ENCODE measurements at regions not wholly inside any gene's neighbourhood (a gene's known extent, or its start where the extent isn't known, plus 50 kb on each side); places are given as distances from the start of the nearest gene placed in this dataset.
"Not testable (repeated sequence)": the region's sequence is repeated elsewhere in the genome, so short reads cannot be mapped to it uniquely, and the experiment has no call there.

DNA sequence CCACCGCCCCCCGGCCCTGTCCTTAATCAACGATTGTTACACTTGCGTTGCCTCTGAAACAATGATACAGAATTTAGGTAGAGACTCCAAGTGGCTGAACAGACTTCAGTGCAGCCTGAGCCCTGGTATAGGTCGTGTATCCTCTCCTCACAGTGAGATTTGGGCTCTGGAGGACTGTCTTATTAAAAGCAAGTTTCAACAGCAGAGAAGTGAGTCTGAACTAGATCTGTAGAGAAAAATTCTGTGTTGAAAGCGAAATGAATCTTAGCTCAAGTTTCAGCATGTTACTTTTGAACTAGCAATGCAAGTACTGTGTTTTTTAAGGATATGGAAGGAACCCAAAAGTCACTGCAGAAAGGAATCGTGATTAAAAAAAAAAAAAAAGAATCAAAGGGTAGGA is 103.1 kb downstream of the HOXA1 start:
- H3K4me1 ChIP-seq (ENCODE audit: control insufficient read depth, insufficient read depth, low read length), result no peaks in the 10 kb centered on the region
- H3K36me3 ChIP-seq (ENCODE audit: control insufficient read depth, insufficient read depth, low read length), result no peaks in the 10 kb centered on the region

DNA sequence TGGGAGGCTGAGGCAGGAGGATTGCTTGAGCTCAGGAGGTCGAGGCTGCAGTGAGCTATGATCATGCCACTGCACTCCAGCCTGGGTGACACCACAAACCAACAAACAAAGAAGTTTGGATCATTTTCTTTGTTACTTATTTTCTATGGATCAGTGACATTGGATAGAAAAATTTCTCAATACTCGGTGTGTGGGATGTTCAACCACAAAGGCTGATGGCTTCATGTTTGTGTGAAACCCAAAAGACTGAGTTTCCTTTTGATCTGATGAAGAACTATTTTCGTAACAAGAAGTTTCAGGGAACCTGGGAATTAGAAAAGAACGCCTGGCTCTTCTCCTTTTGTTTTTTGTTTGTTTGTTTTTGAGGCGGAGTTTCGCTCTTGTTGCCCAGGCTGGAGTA is 104.0 kb downstream of the HOXA1 start:
- no peak overlapping the region for H3K27ac ChIP-seq (ENCODE audit: low read depth, low read length)
- no peaks in the 10 kb centered on the region for H3K4me1 ChIP-seq (ENCODE audit: control insufficient read depth, insufficient read depth, low read length)
- no peaks in the 10 kb centered on the region for H3K27me3 ChIP-seq (ENCODE audit: control insufficient read depth, insufficient read depth, low read length)
- no peaks in the 10 kb centered on the region for H3K9me3 ChIP-seq (ENCODE audit: control insufficient read depth, insufficient read depth, low read length)
- H3K4me3 ChIP-seq (ENCODE audit: low read depth, low read length), result no peak overlapping the region
- no peak for DNase-seq (ENCODE audit: low read depth in 4 of 6, low spot score in 6 of 6)
- H3K36me3 ChIP-seq (ENCODE audit: control insufficient read depth, insufficient read depth, low read length), result no peaks in the 10 kb centered on the region
- 100% methylated on average over 2 of the region's 6 CpGs for WGBS (ENCODE audit: insufficient coverage)

More for the DNA sequence above, 103.1 kb downstream of the HOXA1 start:
- H3K27ac ChIP-seq (ENCODE audit: low read depth, low read length), result no peak overlapping the region
- no peak for DNase-seq (ENCODE audit: low read depth in 4 of 6, low spot score in 6 of 6)
- no peaks in the 10 kb centered on the region for H3K9me3 ChIP-seq (ENCODE audit: control insufficient read depth, insufficient read depth, low read length)
- 92% methylated on average over 6 of the region's 7 CpGs for WGBS (ENCODE audit: insufficient coverage)
- H3K27me3 ChIP-seq (ENCODE audit: control insufficient read depth, insufficient read depth, low read length), result no peaks in the 10 kb centered on the region
- H3K4me3 ChIP-seq (ENCODE audit: low read depth, low read length), result no peak overlapping the region

DNA sequence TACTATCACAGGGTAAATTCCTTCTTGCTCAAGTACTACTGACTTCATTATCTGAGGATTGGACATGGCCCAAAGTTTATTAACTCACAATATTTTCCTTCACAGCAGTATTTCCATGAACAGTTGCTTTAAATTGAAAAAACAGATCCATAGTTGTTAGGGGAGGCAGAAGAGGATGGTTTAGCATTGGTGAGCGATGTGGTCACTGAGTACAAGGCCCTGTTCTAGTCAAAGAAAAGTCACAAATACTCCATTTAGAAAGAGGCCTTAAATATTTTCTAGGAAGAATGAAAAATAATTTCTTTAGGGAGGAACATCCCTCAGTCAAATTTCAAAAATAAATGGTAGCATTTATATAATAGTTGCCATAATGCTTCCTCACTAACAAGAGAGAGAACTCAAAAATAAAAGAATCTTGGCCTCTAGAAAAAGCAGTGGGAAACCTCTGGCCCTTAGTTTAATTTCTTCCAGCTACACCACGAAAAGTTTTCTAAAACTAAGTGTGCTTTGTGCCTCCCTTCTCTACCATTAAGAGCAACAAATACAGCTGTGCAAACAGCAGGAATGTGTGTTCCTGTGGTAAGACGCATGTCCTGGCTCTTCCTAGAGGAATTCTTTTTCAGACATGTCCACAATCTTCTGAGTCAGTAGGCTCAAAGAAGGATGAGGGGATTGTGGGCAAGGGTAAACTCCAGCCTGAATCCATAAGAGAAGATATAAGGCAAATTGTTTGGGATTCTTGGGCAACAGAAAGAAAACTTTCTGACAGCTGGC is 105.7 kb downstream of the HOXA1 start:
- no peaks in the 10 kb centered on the region for H3K27me3 ChIP-seq (ENCODE audit: control insufficient read depth, insufficient read depth, low read length)
- no peaks in the 10 kb centered on the region for H3K4me1 ChIP-seq (ENCODE audit: control insufficient read depth, insufficient read depth, low read length)
- H3K36me3 ChIP-seq (ENCODE audit: control insufficient read depth, insufficient read depth, low read length), result no peaks in the 10 kb centered on the region
- no peaks in the 10 kb centered on the region for H3K9me3 ChIP-seq (ENCODE audit: control insufficient read depth, insufficient read depth, low read length)
- peak overlapping the region; percentile 64 for H3K27ac ChIP-seq (ENCODE audit: low read depth, low read length)
- 50% methylated on average over 1 of the region's 3 CpGs for WGBS (ENCODE audit: insufficient coverage)
- peak in 4 of 6 donors; percentile 4 to 54 (median 7) for DNase-seq (ENCODE audit: low read depth in 4 of 6, low spot score in 6 of 6)
- H3K4me3 ChIP-seq (ENCODE audit: low read depth, low read length), result no peak overlapping the region

DNA sequence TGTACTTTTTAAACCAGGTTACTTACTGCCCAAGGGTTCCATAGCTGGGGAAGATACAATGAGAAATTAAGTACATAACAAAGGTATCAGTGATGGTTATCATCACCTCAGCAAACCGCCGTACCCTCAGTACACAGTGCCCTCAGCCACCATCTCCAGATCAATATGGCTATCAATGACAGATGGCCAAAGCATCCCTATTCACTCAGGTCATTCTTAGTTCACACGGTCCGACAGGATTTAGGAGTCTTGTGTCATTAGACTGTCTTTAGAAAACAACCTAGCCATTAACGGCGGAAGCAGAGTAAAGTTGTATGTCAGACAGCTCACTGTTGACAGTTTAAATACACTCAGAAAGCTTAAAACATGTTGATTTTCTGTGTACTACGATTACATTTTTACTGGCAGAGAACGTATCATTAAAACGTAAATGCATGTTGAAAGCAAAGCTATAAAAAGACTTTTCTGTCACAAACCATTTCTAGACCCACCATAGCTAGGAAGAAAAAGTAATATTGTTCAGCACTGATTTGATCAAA is 106.9 kb downstream of the HOXA1 start:
- Histone ChIP-seq H3K4me3 (ENCODE audit: low read depth, low read length) (no peak overlapping the region), H3K27ac (ENCODE audit: low read depth, low read length) (no peak overlapping the region), H3K27me3 (ENCODE audit: control insufficient read depth, insufficient read depth, low read length) (no peaks in the 10 kb centered on the region), H3K9me3 (ENCODE audit: control insufficient read depth, insufficient read depth, low read length) (no peaks in the 10 kb centered on the region), H3K4me1 (ENCODE audit: control insufficient read depth, insufficient read depth, low read length) (no peaks in the 10 kb centered on the region), H3K36me3 (ENCODE audit: control insufficient read depth, insufficient read depth, low read length) (no peaks in the 10 kb centered on the region)
- 50% methylated on average over 2 of the region's 9 CpGs for WGBS (ENCODE audit: insufficient coverage)
- no peak for DNase-seq (ENCODE audit: low read depth in 4 of 6, low spot score in 6 of 6)

DNA sequence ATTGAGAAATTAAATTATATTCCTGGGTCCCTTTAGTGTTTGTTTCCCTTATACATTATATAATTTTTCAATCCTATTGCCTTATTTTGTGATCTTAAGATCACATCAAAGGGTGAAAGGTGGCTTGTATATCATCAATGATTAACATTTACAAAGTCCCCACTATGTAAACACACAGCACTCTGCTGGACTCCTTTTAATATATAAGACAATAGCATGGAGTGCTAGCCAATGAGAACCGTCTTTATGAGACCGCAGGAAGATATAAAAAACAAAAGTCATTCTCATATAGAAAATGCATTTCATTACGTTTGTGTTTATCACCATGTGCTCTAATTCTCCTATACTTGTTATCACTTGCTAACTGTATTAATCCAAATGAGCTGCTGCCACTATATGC is 108.5 kb downstream of the HOXA1 start:
- Histone ChIP-seq H3K27ac (ENCODE audit: low read depth, low read length) (no peak overlapping the region), H3K4me3 (ENCODE audit: low read depth, low read length) (no peak overlapping the region), H3K27me3 (ENCODE audit: control insufficient read depth, insufficient read depth, low read length) (no peaks in the 10 kb centered on the region), H3K36me3 (ENCODE audit: control insufficient read depth, insufficient read depth, low read length) (no peaks in the 10 kb centered on the region), H3K9me3 (ENCODE audit: control insufficient read depth, insufficient read depth, low read length) (no peaks in the 10 kb centered on the region), H3K4me1 (ENCODE audit: control insufficient read depth, insufficient read depth, low read length) (no peaks in the 10 kb centered on the region)
- WGBS (ENCODE audit: insufficient coverage), result 75% methylated on average over 1 of the region's 3 CpGs
- DNase-seq (ENCODE audit: low read depth in 4 of 6, low spot score in 6 of 6), result no peak

DNA sequence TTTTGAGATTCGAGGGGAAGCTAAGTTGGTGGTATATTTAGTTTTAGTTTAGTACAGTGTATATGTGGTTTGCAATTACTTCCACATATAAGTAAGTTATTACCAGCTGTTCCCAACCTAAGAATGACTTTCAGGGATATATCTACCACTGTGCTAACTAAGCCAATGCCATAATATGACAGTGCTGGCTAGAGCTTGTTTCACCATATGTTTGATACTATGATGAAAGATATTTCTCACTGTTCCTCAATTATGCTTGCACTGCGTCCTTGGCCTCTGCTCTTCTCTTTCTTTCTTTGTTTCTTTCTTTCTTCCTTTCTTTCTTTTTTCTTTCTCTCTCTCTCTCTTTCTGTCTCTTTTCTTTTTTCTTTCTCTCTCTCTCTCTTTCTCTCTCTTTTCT is 113.8 kb upstream of the SKAP2 start:
- WGBS (ENCODE audit: insufficient coverage), result 75% methylated on average over 1 of the region's 2 CpGs
- Histone ChIP-seq H3K4me1 (ENCODE audit: control insufficient read depth, insufficient read depth, low read length) (no peaks in the 10 kb centered on the region), H3K36me3 (ENCODE audit: control insufficient read depth, insufficient read depth, low read length) (no peaks in the 10 kb centered on the region), H3K4me3 (ENCODE audit: low read depth, low read length) (no peak overlapping the region), H3K27me3 (ENCODE audit: control insufficient read depth, insufficient read depth, low read length) (no peaks in the 10 kb centered on the region), H3K9me3 (ENCODE audit: control insufficient read depth, insufficient read depth, low read length) (no peaks in the 10 kb centered on the region), H3K27ac (ENCODE audit: low read depth, low read length) (no peak overlapping the region)
- DNase-seq (ENCODE audit: low read depth in 4 of 6, low spot score in 6 of 6), result no peak

DNA sequence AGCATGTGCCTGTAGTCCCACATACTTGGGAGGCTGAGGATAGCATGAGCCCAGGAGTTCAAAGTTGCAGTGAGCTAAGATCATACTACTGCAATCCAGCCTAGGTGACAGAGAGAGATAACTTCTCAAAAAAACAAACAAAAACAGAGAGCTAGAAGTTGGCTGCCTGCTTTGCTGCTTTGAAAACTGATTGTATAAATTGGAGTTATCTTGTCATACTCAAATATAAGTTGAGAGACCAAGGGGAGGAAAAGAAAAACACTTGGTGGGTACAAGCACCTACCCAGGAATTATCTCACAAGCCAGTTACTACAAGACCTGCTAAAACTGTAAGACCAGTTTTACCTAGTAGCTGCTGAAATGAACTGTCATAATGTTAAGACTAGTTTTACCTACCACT is 112.5 kb upstream of the SKAP2 start:
- no peak overlapping the region for H3K27ac ChIP-seq (ENCODE audit: low read depth, low read length)
- H3K4me3 ChIP-seq (ENCODE audit: low read depth, low read length), result no peak overlapping the region
- no peaks in the 10 kb centered on the region for H3K36me3 ChIP-seq (ENCODE audit: control insufficient read depth, insufficient read depth, low read length)
- H3K4me1 ChIP-seq (ENCODE audit: control insufficient read depth, insufficient read depth, low read length), result no peaks in the 10 kb centered on the region
- no peaks in the 10 kb centered on the region for H3K9me3 ChIP-seq (ENCODE audit: control insufficient read depth, insufficient read depth, low read length)
- H3K27me3 ChIP-seq (ENCODE audit: control insufficient read depth, insufficient read depth, low read length), result no peaks in the 10 kb centered on the region
- no peak for DNase-seq (ENCODE audit: low read depth in 4 of 6, low spot score in 6 of 6)

DNA sequence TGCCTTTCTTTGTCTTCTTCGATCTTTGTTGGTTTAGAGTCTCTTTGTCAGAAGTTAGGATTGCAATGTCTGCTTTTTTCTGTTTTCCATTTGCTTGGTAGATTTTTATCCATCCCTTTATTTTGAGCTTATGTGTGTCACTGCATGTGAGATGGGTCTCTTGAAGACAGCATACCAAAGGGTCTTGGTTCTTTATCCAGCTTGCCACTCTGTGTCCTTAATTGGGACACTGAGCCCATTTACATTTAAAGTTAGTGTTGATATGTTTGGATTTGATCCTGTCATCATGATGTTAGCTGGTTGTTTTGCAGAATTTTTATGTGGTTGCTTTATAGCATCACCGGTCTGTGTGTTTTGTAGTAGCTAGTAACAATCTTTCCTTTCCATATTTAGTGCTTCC is 107.5 kb upstream of the SKAP2 start:
- not testable (repeated sequence) for H3K9me3 ChIP-seq (ENCODE audit: control insufficient read depth, insufficient read depth, low read length); H3K27me3 ChIP-seq (ENCODE audit: control insufficient read depth, insufficient read depth, low read length); H3K4me1 ChIP-seq (ENCODE audit: control insufficient read depth, insufficient read depth, low read length); DNase-seq (ENCODE audit: low read depth in 4 of 6, low spot score in 6 of 6); H3K4me3 ChIP-seq (ENCODE audit: low read depth, low read length); H3K27ac ChIP-seq (ENCODE audit: low read depth, low read length); H3K36me3 ChIP-seq (ENCODE audit: control insufficient read depth, insufficient read depth, low read length)
- WGBS (ENCODE audit: insufficient coverage), result no CpG with 5 or more reads among the region's 2 CpGs

DNA sequence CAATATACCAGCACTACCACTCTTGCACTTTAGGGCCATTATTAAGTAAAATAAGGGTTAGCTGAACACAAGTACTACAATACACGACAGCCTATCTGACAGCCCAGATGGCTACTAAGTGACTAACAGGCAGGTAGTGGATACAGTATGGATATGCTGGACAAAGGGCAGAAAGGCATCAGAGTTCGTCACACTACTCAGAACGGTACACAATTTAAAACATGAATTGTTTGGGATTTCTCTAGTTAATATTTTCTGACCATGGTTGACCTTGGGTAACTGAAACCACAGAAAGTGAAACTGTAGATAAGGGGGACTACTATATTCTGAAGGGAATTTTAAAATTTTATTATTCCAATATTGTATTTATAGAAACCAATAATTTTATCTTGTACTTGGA is 101.3 kb upstream of the SKAP2 start:
- Histone ChIP-seq H3K36me3 (ENCODE audit: control insufficient read depth, insufficient read depth, low read length) (no peaks in the 10 kb centered on the region), H3K27ac (ENCODE audit: low read depth, low read length) (no peak overlapping the region), H3K9me3 (ENCODE audit: control insufficient read depth, insufficient read depth, low read length) (no peaks in the 10 kb centered on the region), H3K27me3 (ENCODE audit: control insufficient read depth, insufficient read depth, low read length) (no peaks in the 10 kb centered on the region), H3K4me1 (ENCODE audit: control insufficient read depth, insufficient read depth, low read length) (no peaks in the 10 kb centered on the region), H3K4me3 (ENCODE audit: low read depth, low read length) (no peak overlapping the region)
- DNase-seq (ENCODE audit: low read depth in 4 of 6, low spot score in 6 of 6), result no peak
- WGBS (ENCODE audit: insufficient coverage), result no CpG with 5 or more reads among the region's 3 CpGs

DNA sequence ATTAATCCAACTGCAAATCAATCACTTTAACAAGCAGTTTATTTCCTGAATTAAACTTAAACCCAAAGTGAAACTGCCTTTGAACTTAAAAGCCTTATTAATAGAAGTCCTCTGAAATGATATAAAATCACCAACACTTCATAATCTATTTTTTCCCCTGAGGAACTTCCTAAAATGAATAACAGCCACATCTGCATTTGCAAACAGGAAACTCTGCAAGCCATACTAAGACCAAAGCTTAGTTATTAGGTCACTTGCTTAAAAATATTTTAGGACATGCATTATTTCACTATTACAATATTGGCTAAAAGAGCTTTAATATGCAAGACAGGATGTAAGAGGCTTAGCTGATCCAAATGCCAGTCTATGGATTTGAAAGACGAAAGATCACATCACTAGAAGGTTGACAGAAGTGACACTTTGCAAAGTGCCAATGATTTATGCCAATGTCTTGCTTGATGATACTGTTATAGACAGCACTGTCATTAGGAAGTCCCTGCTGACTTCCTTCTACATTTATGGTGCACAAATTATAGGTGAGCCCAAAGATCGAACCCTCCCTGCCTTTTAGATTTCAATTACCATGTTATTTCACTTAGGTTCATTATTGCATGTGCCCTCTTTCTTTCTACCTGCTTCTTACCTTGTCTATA is 99.9 kb upstream of the SKAP2 start:
- Histone ChIP-seq H3K4me3 (ENCODE audit: low read depth, low read length) (no peak overlapping the region), H3K27ac (ENCODE audit: low read depth, low read length) (no peak overlapping the region), H3K4me1 (ENCODE audit: control insufficient read depth, insufficient read depth, low read length) (no peaks in the 10 kb centered on the region), H3K36me3 (ENCODE audit: control insufficient read depth, insufficient read depth, low read length) (no peaks in the 10 kb centered on the region), H3K9me3 (ENCODE audit: control insufficient read depth, insufficient read depth, low read length) (no peaks in the 10 kb centered on the region), H3K27me3 (ENCODE audit: control insufficient read depth, insufficient read depth, low read length) (no peaks in the 10 kb centered on the region)
- no peak for DNase-seq (ENCODE audit: low read depth in 4 of 6, low spot score in 6 of 6)
- 90% methylated on average over 1 of the region's 2 CpGs for WGBS (ENCODE audit: insufficient coverage)
